Gastroesophageal sphincter (tissue), 3 donors: ENCODE measurements at regions not wholly inside any gene's neighbourhood (a gene's known extent, or its start where the extent isn't known, plus 50 kb on each side); places are given as distances from the start of the nearest gene placed in this dataset.

ENCODE experiments used
- CTCF ChIP-seq, 4 experiments: fragments of 200-600 bp in 2 of 4; fragments of 450-650 bp in 2 of 4; sonication (generic) in 1 of 4; IDR thresholded peaks; one replicate each; pipeline ENCODE4 v1.5.1; 2017 to 2019; ENCODE audit warnings: antibody characterized with exemption in 4 of 4, mild to moderate bottlenecking in 2 of 4, moderate library complexity in 2 of 4
- EP300 ChIP-seq: sonication (generic); formaldehyde crosslinking; IDR thresholded peaks from one replicate; pipeline ENCODE4 v1.6.1; 2017; ENCODE audit warnings: antibody characterized with exemption, mild to moderate bottlenecking
- POLR2A ChIP-seq, 2 donors: fragments of 450-650 bp; IDR thresholded peaks; one replicate each; pipeline ENCODE4 v1.6.1; 2017; ENCODE audit warnings: antibody characterized with exemption in 2 of 2, mild to moderate bottlenecking in 2 of 2, moderate library complexity in 1 of 2
- POLR2AphosphoS5 ChIP-seq: sonication (generic); formaldehyde crosslinking; IDR thresholded peaks from one replicate; pipeline ENCODE4 v1.6.1; 2017; ENCODE audit warnings: antibody characterized with exemption

DNA sequence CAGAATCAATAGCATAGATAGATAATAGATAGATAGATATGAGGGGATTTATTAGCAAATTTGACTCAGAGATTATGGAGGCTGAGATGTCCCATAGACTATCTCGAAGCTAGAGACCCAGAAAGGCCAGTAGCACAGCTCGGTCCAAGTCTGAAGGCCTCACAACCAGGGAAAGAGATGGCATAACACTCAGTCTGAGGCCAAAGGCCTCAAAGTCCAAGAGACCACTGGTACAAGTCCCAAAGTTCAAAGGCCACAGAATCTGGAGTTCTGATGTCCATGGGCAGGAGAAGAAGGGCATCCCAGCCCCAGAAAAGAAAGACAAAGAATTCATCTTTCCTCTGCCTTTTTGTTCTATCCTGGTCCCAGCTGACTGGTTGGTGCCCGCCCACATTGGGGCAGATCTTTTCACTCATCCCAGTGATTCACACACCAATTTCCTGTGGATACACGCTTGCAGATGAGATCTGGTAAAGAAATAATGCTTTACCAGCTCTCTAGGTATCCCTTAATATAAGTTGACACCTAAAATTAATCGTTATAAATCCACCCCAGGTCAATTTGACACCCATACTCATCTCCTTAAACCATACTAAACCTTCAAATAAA is 127.8 kb upstream of the FBN2 start:
- TF ChIP-seq POLR2A (IDR thresholded peaks at IDR 0.05) (no peak), CTCF (IDR thresholded peaks at IDR 0.05) (no peak), EP300 (no peak), POLR2AphosphoS5 (no peak)
